ENCODE measurements at regions not wholly inside any gene's neighbourhood (a gene's known extent, or its start where the extent isn't known, plus 50 kb on each side); places are given as distances from the start of the nearest gene placed in this dataset.

DNA sequence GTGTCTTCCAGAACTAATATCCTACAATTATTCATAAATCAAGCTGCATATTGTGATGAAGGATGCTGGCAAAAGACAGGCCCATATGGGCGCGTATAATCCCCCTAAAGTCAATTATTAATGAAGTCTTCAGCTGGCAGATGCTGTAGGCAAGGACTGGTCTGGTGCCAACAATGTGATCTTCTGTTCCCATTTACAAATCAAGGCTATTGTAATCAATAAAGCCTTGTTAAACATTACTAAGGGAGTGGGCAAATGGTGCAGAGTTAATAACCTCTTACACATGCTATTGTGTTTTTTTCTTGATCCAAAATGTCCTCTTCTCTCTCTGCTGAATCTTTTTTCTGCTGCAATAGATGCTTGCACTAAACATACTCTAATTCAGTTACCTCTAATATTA lies 119.0 kb downstream of the ALDH8A1 start:
- TF ChIP-seq, protein P1, sequence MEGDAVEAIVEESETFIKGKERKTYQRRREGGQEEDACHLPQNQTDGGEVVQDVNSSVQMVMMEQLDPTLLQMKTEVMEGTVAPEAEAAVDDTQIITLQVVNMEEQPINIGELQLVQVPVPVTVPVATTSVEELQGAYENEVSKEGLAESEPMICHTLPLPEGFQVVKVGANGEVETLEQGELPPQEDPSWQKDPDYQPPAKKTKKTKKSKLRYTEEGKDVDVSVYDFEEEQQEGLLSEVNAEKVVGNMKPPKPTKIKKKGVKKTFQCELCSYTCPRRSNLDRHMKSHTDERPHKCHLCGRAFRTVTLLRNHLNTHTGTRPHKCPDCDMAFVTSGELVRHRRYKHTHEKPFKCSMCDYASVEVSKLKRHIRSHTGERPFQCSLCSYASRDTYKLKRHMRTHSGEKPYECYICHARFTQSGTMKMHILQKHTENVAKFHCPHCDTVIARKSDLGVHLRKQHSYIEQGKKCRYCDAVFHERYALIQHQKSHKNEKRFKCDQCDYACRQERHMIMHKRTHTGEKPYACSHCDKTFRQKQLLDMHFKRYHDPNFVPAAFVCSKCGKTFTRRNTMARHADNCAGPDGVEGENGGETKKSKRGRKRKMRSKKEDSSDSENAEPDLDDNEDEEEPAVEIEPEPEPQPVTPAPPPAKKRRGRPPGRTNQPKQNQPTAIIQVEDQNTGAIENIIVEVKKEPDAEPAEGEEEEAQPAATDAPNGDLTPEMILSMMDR (IDR thresholded peaks at IDR 0.05), result no peak

DNA sequence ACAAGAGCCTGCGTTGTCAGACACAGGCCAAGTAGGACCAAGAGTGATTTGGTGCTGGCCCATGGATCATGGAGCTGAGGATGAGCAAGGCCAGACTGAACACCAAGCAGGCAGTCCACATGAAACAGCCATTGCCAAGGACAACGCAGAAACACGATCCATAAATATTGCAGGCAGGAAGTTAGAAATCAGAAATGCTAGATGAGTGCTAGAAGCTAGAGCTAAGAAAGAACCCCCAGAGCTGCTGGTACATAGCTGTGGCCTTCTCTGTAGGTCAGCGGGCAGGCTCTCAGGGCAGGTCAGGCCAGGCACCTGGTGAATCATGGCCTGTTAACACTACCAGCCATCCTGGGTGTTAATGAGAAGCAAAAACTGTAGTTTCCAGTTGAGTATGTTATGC lies 119.7 kb downstream of the ALDH8A1 start:
- TF ChIP-seq, protein P1 (IDR thresholded peaks at IDR 0.05), result no peak

DNA sequence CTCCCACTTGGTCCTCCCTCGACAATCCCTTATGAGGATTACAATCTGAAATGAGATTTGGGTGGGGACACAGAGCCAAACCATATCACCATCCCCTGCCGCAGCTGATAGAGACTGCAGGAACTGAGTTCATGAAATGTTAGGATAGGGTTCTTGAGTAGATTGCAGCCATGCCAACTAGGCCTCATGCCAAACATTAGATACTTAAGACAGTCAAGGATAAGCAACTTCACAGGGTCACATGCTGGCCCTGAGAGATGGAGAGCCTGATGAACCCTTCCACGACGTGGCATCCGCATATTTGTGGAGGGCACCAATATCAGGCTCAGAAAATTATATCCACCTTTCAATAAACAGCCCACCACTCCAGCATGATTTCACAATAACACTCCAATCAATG lies 121.3 kb downstream of the ALDH8A1 start:
- TF ChIP-seq, protein P1 (IDR thresholded peaks at IDR 0.05), result no peak

DNA sequence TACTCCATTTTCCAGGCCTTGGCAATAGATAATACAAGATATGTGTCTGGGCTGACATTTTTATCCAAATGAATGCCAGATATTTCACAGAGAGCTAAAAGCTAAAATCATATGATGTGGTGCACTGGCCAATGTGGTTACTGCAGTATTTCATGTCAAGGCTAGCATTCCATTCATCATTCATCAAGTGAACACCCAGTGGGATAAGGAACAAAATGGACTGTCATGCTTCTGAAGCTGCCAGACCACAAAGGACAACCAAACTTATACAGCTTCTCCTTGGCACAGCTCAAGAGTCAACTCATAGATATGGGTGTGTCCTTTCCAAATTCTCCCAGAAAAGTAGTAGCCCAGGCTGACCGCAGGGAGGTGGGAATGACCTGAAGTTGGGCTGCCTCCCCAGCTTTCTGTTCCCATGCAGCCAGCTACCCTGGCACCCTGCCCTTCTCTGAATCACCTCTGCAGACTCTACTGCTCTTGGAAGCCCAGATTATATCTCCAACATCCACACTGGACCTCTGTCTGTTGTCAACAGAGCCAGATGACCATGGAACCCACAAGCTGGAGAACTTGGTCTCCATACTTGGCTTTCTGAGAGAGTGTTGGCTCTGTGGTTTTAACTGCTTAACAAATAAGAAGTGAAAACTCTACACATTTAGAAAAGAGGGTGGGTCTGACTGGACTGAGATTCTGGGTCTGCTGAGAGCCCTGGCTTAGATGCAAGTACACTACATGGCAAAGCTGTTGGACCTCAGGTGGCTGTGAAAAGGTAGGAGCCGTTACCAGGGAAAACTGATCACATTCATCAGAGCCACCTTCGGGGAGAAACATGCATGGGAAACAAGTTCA lies 122.8 kb downstream of the ALDH8A1 start:
- TF ChIP-seq, protein P1 (IDR thresholded peaks at IDR 0.05), result no peak

DNA sequence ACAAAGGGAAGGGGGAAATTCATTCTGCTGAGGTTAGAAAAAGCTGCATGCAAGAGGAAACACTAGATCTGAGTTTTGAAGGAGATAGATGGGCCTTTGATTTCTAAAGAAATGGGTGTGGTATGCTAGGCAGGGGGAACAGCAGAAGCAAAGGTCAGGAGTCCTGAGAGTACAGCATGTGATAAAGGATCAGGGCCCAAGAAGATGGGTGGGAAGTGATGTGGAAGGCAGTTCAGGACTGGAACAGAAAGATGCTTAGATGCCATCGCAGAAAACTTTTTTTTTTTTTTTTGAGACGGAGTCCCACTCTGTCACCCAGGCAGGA lies 126.2 kb downstream of the ALDH8A1 start:
- TF ChIP-seq, protein P1 (IDR thresholded peaks at IDR 0.05), result no peak

DNA sequence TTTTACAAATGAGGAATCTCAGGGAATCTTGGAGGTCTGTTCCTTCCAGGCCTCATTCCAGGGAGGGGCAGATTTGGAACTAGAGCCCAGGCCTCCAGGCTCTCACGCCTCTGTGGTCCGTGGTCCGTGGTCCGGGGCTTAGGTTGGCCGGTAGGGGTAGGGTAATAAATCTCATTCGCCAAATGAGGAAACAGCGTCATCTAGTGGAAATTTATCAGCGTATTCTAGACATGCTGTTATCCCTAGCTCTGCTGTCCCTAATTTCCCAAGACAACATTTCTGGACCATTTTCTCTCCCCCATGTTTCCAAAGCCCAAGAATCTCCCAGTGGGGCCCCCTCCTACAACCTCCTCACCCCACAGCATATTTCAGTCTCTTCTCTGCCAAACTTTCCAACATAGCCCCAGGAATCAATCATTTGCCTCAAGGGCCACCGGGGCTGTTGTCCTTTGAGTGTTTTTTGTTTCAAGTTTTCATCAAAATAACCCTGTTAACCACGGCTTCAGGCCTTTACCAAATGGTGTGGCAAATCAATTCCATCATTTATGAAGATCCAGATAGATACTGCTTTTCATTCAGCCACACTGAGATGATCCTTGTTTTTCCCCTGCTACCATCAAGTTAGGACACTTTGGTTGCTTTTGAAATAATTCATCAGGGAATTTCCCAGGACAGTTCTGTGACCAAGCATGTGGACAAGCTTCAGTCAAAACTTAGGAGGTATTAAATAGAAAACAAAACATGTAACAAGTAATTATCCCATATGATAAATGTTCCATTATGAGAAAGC lies 126.8 kb downstream of the ALDH8A1 start:
- TF ChIP-seq, protein P1 (IDR thresholded peaks at IDR 0.05), result peak; percentile 82

DNA sequence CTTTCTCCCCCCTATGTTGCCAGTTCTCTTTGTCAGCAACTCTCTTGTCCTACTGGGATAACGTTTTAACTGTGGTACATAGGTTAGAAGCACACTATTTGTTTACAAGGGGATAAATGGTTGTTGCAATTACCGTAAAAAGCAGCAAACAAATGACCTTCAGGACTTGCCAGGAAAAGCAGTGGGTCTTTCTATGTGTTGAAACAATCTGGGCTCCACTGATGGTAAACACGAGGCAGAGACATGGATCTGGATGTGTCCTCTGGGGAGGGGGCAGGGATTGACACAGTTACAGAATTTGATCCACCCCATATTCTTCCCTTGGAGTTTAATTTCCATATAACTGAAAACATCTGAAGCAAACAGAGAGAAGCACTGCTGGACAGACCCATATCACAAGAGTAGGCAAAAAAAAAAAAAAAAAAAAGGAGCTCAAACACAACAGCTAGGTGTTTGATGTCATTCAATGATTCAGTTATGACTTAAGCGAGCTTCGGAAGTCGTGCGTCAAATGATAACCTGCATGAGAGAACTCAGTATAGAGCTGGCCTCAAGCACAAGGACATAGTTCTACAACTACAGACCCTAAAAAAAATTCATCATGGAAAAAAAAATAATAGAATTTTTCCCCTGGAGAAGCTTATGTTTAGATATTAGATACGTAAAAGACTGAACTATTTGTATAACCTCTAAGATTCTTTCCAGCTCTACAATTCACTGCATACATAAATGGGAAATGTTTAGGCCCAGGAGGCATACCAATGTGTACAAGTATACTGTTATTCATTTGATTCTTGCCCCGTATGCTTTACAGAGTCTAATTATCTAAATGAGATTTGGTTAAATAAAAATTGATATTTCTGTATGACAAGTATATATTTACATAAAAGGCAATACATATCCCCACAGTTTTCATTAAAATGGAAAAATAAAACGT lies 127.7 kb downstream of the ALDH8A1 start:
- TF ChIP-seq, protein P1 (IDR thresholded peaks at IDR 0.05), result no peak

Data from LNCAP (cell line).